ENCODE measurements at regions not wholly inside any gene's neighbourhood (a gene's known extent, or its start where the extent isn't known, plus 50 kb on each side); places are given as distances from the start of the nearest gene placed in this dataset.

DNA sequence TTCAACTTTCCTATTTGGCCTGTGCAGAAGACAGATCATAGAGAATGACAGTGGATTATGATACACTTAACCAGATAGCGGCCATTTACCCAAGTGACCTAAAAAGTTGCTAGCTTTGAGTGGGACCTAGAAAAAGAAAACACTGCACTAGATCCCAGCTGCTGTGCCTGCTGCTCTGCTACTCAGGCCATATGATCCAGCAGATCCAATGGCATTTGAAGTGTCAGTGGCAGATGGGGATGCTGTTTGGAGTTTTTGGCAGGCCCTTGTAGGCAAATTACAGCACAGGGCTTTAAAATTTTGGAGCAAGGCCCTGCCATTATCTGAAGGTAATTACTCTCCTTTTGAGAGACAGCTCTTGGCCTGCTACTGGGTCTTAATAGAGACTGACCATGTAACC, 74.0 kb upstream of the KCNE2 start:
- peaks cover 14% of the 10 kb centered on the region for H3K9me3 ChIP-seq (ENCODE audit: severe bottlenecking)
- no peak for DNase-seq
- H3K27me3 ChIP-seq (ENCODE audit: insufficient read depth, low read depth, severe bottlenecking): peaks cover 81% of the 10 kb centered on the region
- H3K4me3 ChIP-seq (ENCODE audit: low read depth, low read length): no peak overlapping the region
- no peaks in the 10 kb centered on the region for H3K36me3 ChIP-seq
- TF ChIP-seq, protein P1, sequence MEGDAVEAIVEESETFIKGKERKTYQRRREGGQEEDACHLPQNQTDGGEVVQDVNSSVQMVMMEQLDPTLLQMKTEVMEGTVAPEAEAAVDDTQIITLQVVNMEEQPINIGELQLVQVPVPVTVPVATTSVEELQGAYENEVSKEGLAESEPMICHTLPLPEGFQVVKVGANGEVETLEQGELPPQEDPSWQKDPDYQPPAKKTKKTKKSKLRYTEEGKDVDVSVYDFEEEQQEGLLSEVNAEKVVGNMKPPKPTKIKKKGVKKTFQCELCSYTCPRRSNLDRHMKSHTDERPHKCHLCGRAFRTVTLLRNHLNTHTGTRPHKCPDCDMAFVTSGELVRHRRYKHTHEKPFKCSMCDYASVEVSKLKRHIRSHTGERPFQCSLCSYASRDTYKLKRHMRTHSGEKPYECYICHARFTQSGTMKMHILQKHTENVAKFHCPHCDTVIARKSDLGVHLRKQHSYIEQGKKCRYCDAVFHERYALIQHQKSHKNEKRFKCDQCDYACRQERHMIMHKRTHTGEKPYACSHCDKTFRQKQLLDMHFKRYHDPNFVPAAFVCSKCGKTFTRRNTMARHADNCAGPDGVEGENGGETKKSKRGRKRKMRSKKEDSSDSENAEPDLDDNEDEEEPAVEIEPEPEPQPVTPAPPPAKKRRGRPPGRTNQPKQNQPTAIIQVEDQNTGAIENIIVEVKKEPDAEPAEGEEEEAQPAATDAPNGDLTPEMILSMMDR (IDR thresholded peaks at IDR 0.05; ENCODE audit: low read depth, low read length): no peak
- no peak overlapping the region for H3K27ac ChIP-seq

DNA sequence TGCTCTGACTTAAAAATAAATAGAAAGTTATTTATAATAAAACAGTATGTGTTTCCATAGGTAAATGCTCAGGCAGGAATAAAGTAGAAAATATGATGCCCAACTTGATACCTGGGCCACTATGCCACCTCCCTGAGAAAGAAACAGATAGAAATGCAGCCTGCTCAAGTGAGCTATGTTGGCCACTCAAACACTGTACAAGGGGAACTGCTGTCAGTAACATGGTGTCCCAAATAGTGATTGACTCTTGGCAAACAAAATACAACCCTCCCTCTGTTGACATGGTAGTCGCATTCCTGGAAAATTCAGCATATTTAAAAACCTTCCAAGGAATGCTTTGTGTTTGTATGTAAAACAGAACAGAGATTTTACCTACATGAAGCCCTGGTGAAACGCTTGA, 66.9 kb upstream of the KCNE2 start:
- no peak for DNase-seq
- Histone ChIP-seq H3K4me3 (ENCODE audit: low read depth, low read length) (no peak overlapping the region), H3K9me3 (ENCODE audit: severe bottlenecking) (peaks cover 6% of the 10 kb centered on the region), H3K36me3 (no peaks in the 10 kb centered on the region), H3K27me3 (ENCODE audit: insufficient read depth, low read depth, severe bottlenecking) (peaks cover 94% of the 10 kb centered on the region), H3K27ac (no peak overlapping the region)
- TF ChIP-seq, protein P1 (IDR thresholded peaks at IDR 0.05; ENCODE audit: low read depth, low read length): no peak

DNA sequence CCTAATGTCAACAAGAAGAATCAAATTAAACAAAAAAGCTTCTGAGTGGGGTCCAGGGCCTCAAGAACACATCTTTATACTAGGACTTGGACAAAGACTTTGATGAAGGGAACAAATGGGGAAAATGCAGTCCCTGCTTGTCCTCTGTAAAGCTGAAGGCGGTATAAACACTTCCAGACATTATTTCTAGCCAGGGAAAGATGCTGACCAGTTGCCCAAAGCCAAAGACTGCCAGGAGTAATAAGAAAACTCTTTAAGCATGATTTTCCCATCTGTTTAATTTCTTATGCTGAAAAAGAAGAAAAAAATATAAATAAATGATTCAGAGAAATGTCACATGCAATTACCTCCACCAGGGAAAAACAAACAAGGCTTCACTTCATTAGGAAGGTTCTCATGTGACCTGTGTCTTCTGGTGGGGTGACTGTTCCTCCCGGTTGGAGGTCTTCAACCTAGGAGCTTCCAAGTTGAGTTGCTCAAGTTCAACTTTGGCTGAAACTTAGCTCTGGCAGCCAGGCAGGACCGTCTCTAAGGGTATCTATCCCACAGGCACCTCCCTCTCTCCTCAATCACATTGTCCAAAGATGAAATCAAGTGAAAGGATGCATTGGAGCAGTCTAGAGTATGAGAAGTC, 65.2 kb upstream of the KCNE2 start:
- TF ChIP-seq, protein P1 (IDR thresholded peaks at IDR 0.05; ENCODE audit: low read depth, low read length): no peak
- Histone ChIP-seq H3K27me3 (ENCODE audit: insufficient read depth, low read depth, severe bottlenecking) (peaks cover 100% of the 10 kb centered on the region), H3K4me3 (ENCODE audit: low read depth, low read length) (no peak overlapping the region), H3K36me3 (no peaks in the 10 kb centered on the region), H3K9me3 (ENCODE audit: severe bottlenecking) (peaks cover 6% of the 10 kb centered on the region), H3K27ac (no peak overlapping the region)
- no peak for DNase-seq

DNA sequence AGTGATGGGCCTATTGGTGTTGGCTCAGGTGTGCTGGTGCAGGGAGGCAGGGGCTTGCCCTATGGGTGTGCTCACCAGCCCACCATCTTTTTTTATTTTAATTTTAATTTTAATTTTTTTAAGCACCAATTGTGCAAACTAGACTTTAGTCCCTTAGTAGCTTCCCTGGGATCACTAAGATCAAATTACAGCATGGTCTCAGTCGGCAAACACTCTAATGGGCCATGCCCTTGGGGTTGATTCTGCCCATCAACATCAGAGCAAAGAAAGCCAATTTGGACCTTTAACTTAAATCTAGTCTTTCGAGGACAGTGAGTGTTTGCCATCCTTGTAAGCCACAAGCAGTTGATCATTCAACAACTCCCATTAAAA, 64.7 kb upstream of the KCNE2 start:
- Histone ChIP-seq H3K27ac (no peak overlapping the region), H3K4me3 (ENCODE audit: low read depth, low read length) (no peak overlapping the region), H3K36me3 (no peaks in the 10 kb centered on the region), H3K9me3 (ENCODE audit: severe bottlenecking) (peaks cover 6% of the 10 kb centered on the region), H3K27me3 (ENCODE audit: insufficient read depth, low read depth, severe bottlenecking) (peaks cover 100% of the 10 kb centered on the region)
- TF ChIP-seq, protein P1 (IDR thresholded peaks at IDR 0.05; ENCODE audit: low read depth, low read length): no peak
- DNase-seq: no peak

DNA sequence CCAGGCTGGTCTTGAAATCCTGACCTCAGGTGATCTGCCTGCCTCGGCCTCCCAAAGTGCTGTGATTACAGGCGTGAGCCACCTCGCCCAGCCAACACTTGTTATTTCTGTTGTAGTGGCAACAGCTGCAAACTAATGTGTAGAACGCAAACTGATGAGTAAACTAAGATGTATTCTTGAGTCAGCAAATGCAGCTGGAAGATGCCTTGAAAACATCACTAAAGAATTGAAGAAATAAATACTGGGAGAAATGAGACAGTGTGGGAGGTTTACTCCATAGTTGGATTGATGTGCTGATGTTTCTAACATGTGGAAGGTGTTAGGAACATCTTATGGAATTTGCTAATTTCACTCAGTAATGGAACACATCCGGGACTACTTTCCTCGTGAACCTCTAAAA, 61.3 kb upstream of the KCNE2 start:
- H3K27ac ChIP-seq: no peak overlapping the region
- peaks cover 3% of the 10 kb centered on the region for H3K9me3 ChIP-seq (ENCODE audit: severe bottlenecking)
- H3K27me3 ChIP-seq (ENCODE audit: insufficient read depth, low read depth, severe bottlenecking): peaks cover 100% of the 10 kb centered on the region
- DNase-seq: no peak
- TF ChIP-seq, protein P1 (IDR thresholded peaks at IDR 0.05; ENCODE audit: low read depth, low read length): no peak
- H3K4me3 ChIP-seq (ENCODE audit: low read depth, low read length): no peak overlapping the region
- no peaks in the 10 kb centered on the region for H3K36me3 ChIP-seq
